IPS-NIHi7 (cell line): ENCODE measurements at regions not wholly inside any gene's neighbourhood (a gene's known extent, or its start where the extent isn't known, plus 50 kb on each side); places are given as distances from the start of the nearest gene placed in this dataset.
"Not testable (repeated sequence)": the region's sequence is repeated elsewhere in the genome, so short reads cannot be mapped to it uniquely, and the experiment has no call there.

ENCODE experiments used
- DNase-seq: peaks from one replicate; pipeline ENCODE4 v3.0.0; 2012; ENCODE audit warnings: mixed read lengths; ENCODE audit errors: extremely low spot score

DNA sequence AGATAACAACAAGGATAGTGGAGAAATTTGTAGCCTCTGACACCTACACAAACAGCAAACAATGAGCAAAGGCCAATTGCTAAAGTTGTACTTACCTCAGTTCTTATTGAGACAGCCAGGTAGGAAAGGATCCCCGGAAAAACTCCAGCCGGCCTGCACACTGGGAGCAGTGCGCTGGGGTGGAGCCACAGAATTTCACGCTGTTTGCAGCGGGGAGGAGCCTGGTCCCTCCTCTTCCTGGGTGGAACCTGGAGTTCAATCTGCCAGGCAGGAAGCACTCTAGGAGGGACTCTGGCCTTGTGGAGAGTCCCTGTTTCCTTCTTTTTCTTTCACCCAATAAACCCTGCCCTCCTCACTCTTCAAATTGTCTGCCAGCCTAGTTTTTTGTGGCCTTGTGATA lies 382.6 kb upstream of the TGIF2LX start:
- not testable (repeated sequence) for DNase-seq

DNA sequence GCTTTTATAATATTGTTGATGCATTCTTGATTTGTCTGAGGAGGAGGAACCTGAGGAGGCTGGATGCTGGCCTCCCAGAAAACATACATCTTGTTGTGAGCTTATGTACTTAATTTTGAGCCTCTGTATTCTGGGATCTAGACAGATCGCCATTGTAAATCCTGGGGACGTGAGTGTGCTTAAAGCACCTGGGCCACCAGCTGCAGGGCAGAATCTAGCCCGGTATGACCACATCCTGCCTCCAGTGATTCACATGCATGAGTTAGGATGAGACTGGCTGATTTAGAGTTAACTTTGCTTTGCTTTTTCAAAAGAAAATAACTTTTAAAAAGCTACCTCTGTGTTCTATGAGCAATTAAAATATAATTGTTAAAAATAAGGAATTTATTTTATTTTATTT lies 364.6 kb upstream of the TGIF2LX start:
- DNase-seq, result not testable (repeated sequence)

DNA sequence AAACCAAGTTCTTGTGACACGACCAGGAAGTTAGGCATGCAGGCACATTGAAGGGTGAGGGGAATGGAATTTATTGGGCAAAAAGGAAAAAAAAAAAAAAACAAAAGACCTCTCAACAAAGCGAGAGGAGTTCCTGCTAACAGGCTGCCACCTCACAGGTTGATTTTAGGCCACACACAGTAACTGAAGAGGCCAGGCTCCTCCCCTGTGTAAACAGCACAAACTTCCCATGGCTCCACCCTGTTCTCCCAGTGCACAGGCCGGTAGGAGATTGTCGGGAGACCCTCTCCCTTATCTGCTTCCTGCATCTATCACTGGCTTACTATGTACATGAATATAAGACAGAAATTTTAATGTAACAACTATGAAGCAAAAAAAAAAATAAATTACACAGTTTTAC lies 359.6 kb upstream of the TGIF2LX start:
- DNase-seq, result not testable (repeated sequence)

DNA sequence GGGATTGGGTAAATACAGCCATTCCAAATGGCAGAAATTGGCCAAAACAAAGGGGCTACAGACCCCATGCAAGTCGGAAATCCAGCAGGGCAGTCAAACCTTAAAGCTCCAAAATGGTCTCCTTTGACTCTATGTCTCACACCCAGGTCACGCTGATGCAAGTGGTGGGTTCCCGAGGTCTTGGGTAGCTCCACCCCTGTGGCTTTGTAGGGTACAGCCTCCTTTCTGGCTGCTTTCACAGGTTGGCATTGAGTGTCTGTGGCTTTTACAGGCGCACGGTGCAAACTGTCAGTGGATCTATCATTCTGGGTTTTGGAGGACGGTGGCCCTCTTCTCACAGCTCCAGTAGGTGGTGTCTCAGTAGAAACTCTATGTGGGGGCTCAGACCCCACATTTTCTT lies 358.6 kb upstream of the TGIF2LX start:
- not testable (repeated sequence) for DNase-seq

DNA sequence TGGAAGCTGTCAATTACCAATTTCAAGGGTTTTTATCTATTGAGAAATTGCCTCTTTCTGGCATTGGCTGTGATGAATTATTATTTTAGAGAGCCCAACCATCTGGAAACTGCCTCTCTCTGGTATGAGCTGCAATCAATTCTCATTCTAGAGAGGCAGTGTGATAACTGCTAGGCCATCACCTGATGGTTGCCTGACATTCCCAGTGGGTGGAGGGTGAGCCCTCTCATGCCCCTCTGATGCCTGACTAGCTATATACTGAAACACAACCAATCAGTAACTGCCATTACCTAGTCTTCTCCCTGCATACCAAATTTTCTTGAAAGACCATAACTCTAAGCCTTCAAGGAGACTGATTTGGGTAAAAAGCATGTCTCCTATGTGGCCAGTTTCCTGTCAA lies 353.9 kb upstream of the TGIF2LX start:
- DNase-seq, result not testable (repeated sequence)

DNA sequence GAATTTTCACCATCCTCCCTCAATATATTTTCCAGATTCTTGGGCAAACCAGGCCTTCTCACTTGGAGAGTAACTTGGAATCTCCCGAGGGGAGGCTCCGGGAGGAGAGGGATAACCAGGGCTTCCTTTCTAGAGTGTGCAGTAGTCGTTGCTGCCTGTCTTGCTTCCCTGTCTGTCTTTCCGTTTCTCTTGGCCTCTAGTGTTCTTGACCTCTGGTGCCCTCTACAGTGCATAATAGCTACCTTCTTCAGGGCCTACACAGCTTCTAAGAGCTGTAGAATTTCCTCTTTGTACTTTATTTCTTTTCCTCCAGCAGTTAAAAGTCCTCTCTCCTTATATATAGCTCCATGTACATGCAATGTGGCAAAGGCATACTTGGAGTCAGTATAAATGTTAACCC lies 339.8 kb upstream of the TGIF2LX start:
- not testable (repeated sequence) for DNase-seq

DNA sequence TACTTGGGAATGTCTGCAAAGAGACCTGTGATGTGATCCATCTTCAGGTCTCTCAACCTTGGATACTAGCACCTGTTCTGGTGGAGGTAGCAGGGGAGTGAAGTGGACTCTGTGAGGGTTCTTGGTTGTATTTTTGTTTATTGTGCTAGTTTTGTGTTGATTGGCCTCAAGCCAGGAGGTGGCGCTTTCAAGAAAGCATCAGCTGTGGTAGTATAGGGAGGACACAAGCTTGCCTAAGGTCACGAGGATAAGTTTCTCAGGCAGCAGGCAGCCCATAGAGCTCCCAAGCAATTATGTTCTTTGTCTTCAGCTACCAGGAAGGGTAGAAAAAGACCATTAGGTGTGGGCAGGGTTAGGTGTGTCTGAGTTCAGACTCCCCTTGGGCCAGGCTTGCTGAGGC lies 289.9 kb upstream of the TGIF2LX start:
- DNase-seq, result not testable (repeated sequence)

DNA sequence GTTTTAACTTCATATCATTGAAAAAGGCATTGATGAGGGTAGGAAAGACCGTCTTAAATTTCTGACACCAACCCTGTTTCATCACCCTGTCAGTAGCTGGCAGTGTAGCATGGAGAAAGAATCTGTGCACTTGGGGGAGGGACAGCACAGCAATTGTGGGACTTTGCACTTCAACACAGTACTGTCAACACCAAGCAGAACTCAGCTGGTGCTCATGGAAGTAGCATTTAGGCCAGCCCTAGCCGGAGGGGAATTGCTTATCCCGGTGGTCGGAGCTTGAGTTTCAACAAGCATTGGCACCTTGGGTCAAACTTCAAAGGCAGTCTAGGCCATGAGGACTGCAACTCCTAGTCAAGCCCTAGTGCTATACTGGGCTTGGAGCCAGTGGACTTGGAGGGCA lies 285.8 kb upstream of the TGIF2LX start:
- DNase-seq, result not testable (repeated sequence)

DNA sequence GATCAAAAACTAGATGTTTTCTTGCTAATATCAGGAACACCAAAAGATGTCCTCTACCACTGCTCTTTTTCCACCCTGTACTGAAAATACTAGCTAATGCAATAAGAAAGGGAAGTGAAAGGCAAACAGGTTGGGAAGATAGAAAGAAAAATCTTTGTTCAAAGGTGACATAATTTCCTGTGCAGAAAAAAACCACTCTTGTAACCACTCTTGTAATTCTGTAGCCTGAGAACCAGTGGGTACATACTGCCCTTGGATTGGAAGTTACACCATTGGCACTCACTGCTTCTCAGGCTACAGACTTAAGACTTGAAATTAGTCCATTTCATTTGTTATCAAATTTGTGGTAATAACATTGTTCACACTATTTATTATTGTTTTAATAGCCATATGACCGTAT lies 263.0 kb upstream of the TGIF2LX start:
- DNase-seq, result not testable (repeated sequence)

DNA sequence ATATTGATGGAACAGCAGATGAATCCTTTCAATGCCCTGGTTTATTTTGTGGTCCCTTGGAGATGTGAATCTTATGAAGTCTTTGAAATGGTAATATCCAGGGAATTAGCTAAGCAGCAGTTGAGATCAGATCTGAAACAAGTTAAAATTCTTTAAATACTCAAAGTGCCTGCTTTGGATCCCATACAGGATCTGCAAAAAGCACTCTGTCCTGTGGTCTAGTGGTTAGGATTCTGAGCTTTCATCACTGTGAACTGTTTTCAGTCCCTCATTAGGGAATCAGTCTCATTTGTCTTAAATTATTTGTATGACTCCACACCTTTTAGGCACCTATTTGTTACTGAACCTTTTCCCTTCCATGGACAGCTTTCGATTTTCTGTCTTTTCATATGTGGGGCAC lies 215.2 kb upstream of the TGIF2LX start:
- DNase-seq, result not testable (repeated sequence)

DNA sequence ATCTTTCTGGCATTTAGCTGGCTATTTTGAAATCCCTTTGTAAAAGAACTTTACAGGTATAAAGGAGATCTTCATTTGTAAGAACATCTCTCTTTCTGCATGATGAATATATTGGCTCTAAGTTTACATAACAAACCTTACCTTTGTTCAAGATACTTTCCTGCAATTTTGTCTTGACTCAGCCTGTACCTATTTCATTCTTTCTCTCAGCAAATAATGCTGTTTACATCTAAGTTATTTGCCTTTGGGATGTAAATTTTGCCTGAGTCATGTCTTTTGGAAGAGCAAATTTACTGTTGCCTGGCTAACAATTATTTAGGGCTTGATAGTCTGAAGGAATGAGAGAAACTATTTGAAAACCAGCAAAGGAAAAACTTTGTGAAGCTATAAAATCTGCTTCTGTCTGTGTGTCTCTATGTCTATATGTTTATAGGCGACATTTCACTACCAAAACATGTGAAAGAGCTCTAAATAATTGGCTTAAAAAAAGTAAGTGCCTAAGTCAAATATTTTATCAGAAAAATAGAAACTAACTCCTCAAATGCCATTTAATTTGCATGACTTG lies 214.3 kb upstream of the TGIF2LX start:
- not testable (repeated sequence) for DNase-seq

DNA sequence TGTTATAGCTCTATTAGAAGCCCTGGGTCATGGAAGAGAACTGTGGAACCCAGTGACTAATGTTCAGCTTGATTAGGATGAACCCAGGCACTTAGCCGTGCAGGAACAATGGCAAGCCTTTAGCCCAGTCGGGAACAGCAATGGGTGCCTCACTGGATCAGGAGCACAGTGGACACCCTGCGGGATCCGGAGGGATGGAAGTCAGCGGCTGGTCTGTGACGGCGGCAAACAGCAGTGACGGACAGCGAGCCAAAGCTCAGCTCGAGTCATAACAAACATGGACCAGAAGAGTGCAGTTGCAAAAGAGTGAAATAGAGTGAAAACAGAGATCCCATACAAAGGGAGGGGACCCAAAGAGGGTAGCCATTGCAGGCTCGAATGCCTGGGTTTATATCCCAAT lies 187.3 kb upstream of the TGIF2LX start:
- not testable (repeated sequence) for DNase-seq

DNA sequence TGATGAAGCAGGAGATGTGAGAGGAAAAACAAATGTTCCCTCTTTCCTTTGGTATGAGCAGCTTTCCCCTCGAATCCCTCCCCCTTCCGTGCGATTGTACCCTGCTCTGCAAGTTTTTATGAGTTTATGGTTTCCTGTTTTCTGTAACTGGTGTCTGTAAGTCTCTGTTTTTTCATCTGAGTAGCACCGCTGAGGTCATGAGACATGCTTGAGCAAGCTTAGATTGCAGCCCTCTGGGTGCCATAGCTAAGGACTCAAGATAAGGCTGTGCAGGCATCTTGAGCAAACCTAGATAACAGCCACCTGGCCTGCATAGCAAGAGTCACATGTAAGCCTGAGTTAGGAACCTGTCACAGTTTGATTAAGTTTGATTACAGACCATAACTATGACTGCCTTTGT lies 165.2 kb upstream of the TGIF2LX start:
- not testable (repeated sequence) for DNase-seq

DNA sequence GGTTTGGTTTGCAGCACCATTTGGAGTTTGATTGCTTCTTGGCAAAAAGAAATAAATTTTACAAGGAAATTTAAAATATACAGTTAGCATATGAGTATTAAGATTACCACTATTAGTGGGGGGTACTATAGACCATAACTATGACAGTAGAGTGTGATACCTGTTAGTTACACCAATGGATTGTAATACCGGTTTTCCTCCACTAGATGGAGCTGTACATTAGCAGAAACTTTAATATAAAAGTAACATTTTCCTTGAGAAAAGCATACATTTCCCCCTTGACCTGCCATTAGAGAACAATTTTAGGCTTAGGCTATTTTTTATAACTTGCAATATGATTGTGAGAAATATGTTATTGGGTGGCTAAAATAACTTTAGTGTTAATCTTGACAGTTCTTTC lies 163.9 kb upstream of the TGIF2LX start:
- not testable (repeated sequence) for DNase-seq

DNA sequence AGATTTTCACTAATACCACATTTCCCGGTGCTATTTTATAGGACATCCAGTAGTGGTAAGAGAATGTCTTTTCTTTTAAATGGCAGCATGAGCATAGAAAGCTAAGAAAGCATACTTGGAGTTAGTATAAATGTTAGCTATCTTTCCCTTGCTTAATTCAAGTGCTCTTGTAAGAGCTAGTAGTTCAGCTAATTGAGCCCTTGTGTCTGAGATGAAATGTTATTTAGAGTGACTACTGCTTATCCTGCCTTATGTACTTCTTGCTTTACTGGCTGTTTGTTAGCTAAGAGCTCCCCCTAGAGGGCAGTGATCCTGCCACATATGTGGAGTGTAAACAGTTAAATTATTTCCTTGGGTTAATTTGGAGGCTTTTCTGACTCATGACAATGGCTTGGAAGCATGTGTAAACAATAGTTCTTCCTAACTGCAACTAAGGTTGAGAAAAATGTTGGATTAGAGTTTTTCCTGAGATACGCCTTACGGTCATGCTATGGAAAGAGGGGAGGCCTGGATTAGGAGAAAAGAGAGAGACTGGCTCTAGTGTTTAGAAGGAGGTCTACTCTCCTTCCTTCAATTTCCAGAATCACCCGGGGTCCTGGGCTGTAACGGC lies 162.5 kb upstream of the TGIF2LX start:
- not testable (repeated sequence) for DNase-seq

DNA sequence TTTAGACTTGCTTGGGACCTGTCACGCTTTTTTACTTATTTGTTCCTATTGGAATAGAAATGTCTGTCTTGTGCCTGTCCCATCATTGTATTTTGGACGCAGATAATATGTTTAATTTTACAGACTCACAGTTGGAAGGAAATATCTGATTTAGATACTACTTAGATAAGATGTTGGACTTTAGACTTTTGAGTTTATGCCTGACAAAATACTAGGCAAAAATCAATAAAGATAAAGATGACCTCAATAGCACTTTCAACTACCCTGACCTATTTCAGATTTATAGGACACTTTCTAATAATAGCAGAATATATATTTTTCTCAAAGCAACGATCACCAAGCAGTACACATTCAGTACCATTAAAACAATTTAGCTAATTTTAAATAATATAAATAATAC lies 150.1 kb upstream of the TGIF2LX start:
- DNase-seq, result not testable (repeated sequence)

DNA sequence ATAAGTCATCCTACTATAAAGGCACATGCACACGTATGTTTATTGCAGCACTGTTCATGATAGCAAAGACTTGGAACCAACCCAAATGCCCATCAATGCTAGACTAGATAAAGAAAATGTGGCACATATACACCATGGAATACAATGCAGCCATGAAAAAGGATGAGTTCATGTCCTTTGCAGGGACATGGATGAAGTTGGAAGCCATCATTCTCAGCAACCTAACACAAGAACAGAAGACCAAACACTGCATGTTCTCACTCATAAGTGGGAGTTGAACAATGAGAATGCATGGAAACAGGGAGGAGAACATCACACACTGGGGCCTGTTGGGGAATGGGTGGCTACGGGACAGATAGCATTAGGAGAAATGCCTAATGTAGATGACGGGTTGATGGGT lies 110.3 kb upstream of the TGIF2LX start:
- DNase-seq, result not testable (repeated sequence)

DNA sequence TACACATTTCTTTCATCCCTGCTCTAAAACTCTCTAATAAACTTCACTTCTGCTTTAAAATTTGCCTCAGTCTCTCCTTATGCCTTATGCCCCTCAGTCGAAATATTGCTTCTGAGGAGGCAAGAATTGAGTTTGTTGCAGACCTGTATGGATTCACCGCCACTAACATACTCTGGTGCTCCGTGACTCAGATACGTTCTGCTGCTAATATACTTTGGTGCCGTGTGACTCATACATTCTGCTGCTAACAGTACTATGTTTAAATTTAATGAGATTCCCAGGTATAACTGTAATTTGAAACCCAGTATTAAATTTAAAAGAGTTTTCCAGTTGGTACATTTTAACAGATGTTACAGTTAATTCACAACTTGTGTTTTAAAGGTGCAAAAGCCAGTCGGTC lies 82.0 kb upstream of the TGIF2LX start:
- not testable (repeated sequence) for DNase-seq

DNA sequence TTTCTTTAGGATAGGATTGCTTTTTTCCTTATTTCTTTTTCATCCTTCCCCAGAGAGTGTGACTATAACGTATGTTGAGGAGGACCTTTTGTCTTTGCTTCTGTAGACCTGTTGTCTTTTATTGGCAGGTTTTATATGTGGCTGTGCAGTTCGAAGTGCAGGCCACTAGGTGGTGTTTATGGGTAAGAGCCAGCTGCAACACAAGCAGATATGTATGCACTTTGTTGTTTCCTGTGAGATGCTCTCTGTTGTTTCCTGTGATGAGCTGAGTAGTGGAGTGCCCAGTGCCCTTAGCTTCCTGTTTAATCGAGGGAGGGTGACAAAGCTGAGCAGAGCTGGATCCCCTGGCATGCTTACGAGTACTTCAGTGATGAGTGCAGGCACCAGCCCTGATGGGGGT lies 50.0 kb upstream of the TGIF2LX start:
- peak; percentile 7 for DNase-seq
